ENCODE measurements at regions not wholly inside any gene's neighbourhood (a gene's known extent, or its start where the extent isn't known, plus 50 kb on each side); places are given as distances from the start of the nearest gene placed in this dataset.

DNA sequence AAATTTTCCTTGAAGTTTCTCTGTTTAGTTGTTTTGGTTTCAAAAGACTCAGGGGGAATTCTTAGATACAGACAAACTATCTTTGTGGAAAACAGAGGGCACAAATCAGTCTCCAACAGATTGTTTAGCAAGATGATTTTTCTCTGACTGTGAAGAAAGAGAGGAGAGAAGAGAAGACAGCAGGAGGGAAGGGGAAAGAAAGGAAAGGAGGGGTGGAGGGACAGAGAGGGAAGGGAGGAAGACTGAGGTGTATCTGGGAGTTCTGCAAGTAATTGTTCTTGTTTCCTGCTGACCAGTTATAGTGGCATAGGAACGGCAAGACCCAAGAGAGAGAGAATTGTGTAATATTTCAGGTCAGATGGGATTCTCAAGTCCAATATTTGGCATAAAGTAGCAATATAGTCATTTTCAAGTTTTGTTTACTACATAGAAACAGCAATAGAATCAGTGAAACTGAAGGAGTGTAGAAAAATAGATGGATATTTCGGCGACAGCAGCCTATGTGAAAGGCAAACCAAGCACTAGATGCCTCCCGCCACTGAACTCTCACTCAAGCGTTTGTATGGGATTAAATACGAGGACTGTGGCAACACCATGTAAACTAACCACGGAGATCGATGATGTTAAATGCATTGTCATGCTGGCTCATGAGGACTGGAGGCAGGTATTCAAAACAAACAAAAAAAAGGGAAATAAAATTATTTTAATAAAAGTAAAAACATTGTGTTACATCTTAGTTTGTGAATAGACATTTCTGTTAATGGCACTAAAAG is 342.5 kb downstream of the SLC16A7 start:
- TF ChIP-seq EZH2 (IDR thresholded peaks at IDR 0.05; ENCODE audit: low read length, missing control alignments), result no peak
- TF ChIP-seq, protein P1, sequence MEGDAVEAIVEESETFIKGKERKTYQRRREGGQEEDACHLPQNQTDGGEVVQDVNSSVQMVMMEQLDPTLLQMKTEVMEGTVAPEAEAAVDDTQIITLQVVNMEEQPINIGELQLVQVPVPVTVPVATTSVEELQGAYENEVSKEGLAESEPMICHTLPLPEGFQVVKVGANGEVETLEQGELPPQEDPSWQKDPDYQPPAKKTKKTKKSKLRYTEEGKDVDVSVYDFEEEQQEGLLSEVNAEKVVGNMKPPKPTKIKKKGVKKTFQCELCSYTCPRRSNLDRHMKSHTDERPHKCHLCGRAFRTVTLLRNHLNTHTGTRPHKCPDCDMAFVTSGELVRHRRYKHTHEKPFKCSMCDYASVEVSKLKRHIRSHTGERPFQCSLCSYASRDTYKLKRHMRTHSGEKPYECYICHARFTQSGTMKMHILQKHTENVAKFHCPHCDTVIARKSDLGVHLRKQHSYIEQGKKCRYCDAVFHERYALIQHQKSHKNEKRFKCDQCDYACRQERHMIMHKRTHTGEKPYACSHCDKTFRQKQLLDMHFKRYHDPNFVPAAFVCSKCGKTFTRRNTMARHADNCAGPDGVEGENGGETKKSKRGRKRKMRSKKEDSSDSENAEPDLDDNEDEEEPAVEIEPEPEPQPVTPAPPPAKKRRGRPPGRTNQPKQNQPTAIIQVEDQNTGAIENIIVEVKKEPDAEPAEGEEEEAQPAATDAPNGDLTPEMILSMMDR (conservative IDR thresholded peaks at IDR 0.05 in 1 of 2, IDR thresholded peaks at IDR 0.05 in 1 of 2; ENCODE audit: low read depth in 1 of 2, low read length in 2 of 2), result no peak

Measured in fibroblast of lung (primary cell).